ENCODE measurements at regions not wholly inside any gene's neighbourhood (a gene's known extent, or its start where the extent isn't known, plus 50 kb on each side); places are given as distances from the start of the nearest gene placed in this dataset.

GRCh38 chrX:30153175-30153880 is 62.0 kb upstream of the MAGEB2 start:
- no peak for TF ChIP-seq CTCF (IDR thresholded peaks at IDR 0.05)
- no peak for TF ChIP-seq POLR2A (IDR thresholded peaks at IDR 0.05)
- no peak for TF ChIP-seq EP300 (IDR thresholded peaks at IDR 0.05)
- TF ChIP-seq POLR2AphosphoS5 (IDR thresholded peaks at IDR 0.05) = no peak
